Heart left ventricle (tissue), 16 donors: ENCODE measurements at regions not wholly inside any gene's neighbourhood (a gene's known extent, or its start where the extent isn't known, plus 50 kb on each side); places are given as distances from the start of the nearest gene placed in this dataset.

Experiments
- ATAC-seq, 4 donors: fragments of 200-7000 bp; cut with Tn5 transposase; one replicate each; pipeline ENCODE4 v1.9.1; 2020 to 2022; ENCODE audit warnings: moderate library complexity in 4 of 4, mild to moderate bottlenecking in 3 of 4, moderate number of reproducible peaks in 1 of 4
- DNase-seq, 5 donors: peaks; one replicate each; pipeline ENCODE4 v3.0.0-alpha.2; 2020
- H3K27ac ChIP-seq, 12 donors: fragments of 200-600 bp; sonication (generic) in 4 of 12; one replicate each; pipeline versions ENCODE4 v1.5.0 to v1.8.0; 2016 to 2022; ENCODE audit warnings: mild to moderate bottlenecking in 2 of 12
- H3K27me3 ChIP-seq, 9 donors: fragments of 200-600 bp; sonication (generic) in 2 of 9; one replicate each; pipeline versions ENCODE4 v1.5.1 to v1.8.0; 2016 to 2022; ENCODE audit warnings: mild to moderate bottlenecking in 3 of 9
- H3K36me3 ChIP-seq, 9 donors: fragments of 200-600 bp; sonication (generic) in 2 of 9; one replicate each; pipeline versions ENCODE4 v1.5.0 to v1.8.0; 2018 to 2022; ENCODE audit warnings: mild to moderate bottlenecking in 2 of 9
- H3K4me1 ChIP-seq, 12 donors: fragments of 200-600 bp; sonication (generic) in 4 of 12; one replicate each; pipeline versions ENCODE4 v1.5.0 to v1.8.0; 2016 to 2022; ENCODE audit warnings: mild to moderate bottlenecking in 3 of 12
- H3K4me3 ChIP-seq, 12 donors: fragments of 200-600 bp; sonication (generic) in 4 of 12; one replicate each; pipeline versions ENCODE4 v1.5.0 to v1.8.0; 2017 to 2022; ENCODE audit warnings: mild to moderate bottlenecking in 9 of 12, moderate library complexity in 4 of 12
- H3K9me3 ChIP-seq, 12 donors: fragments of 200-600 bp; sonication (generic) in 4 of 12; one replicate each; pipeline versions ENCODE4 v1.5.0 to v1.8.0; 2016 to 2022; ENCODE audit warnings: mild to moderate bottlenecking in 1 of 12
- CTCF ChIP-seq, 12 donors: fragments of 200-600 bp; sonication (generic) in 4 of 12; IDR thresholded peaks; one replicate each; pipeline versions ENCODE4 v1.5.0 to v1.8.0; 2018 to 2022; ENCODE audit warnings: antibody characterized with exemption in 12 of 12, mild to moderate bottlenecking in 5 of 12
- POLR2A ChIP-seq, 2 donors: fragments of 450-650 bp; IDR thresholded peaks; one replicate each; pipeline ENCODE4 v1.6.1; 2017; ENCODE audit warnings: antibody characterized with exemption in 2 of 2, mild to moderate bottlenecking in 2 of 2, moderate library complexity in 2 of 2
- WGBS, 4 donors: extraction: QIAGEN DNeasy Blood & Tissue Kit in 2 of 4; methylation state at CpG; one replicate each; pipeline versions ENCODE4 v1.1.5 to v1.1.7; 2013 to 2018; 5-methylcytosine and 5-hydroxymethylcytosine counted together
- intact Hi-C, 10 donors: fragments of 100-400 bp; cut with DNase I; formaldehyde crosslinking; loops; one replicate each; pipeline versions ENCODE4 v1.11.1 to v1.14.2; 2022
- donor health status: ischemic (EF 13 %, LVEDD 7.1; RV severe dilation, severe dysfunction).
- donor health status: healthy with polysubstance abuse.
- donor health status: DM: no; HTN: yes; CAD: no.
- donor health status: DM: no; HTN: no; CAD: no.
- donor health status: ischemic (EF 25% LVEDD 6.9; RV normal size, moderate dysfunction).
- donor health status: ischemic (EF 25% LVEDD 5.7; RV mildly dilated, moderate dysfunction).
- donor health status: healthy.
- donor health status: DM: yes; HTN: yes; CAD: no.
- donor health status: ischemic (EF 35%, LVEDD 5.7; RV mildly dilated, moderate dysfunction).
- donor health status: nonischemic (EF 11% LVEDD 7.7; RV severe dilation, severe dysfunction).
- donor health status: DM: yes; HTN: yes; CAD: no.
- donor health status: PGD.
- donor health status: ischemic (EF 29% LVEDD 5.4; RV normal size, mild dysfunction).
- donor health status: nonischemic (EF 23%, LVEDD 6.1; RV moderate dilation, normal function).

- ATAC-seq, result no peak
- no peak for DNase-seq
- Histone ChIP-seq H3K36me3 (no peaks in the 10 kb centered on the region), H3K4me3 (no peak overlapping the region), H3K27me3 (peaks cover 0 to 12% (median 0%) of the 10 kb centered on the region in 9 donors), H3K4me1 (peaks cover 0 to 13% (median 5%) of the 10 kb centered on the region in 12 donors), H3K9me3 (no peaks in the 10 kb centered on the region), H3K27ac (no peak overlapping the region)
- intact Hi-C loops, result loop anchor here in 2 of 10 donors (5.0 kb wide), 1 partner anchor 150 kb away; the partner anchor contains the start of genes CHPF (in 2 of the 2) and TMEM198 (in 2 of the 2)
- TF ChIP-seq CTCF (IDR thresholded peaks at IDR 0.05) (no peak), POLR2A (IDR thresholded peaks at IDR 0.05) (no peak)
- 77 to 79% (median 78%) methylated on average over 5 of the region's 5 CpGs for WGBS, 4 donors
These were observed 65.1 kb downstream of the SLC4A3 start for GRCh38 chr2:219692521-219692920.

DNA sequence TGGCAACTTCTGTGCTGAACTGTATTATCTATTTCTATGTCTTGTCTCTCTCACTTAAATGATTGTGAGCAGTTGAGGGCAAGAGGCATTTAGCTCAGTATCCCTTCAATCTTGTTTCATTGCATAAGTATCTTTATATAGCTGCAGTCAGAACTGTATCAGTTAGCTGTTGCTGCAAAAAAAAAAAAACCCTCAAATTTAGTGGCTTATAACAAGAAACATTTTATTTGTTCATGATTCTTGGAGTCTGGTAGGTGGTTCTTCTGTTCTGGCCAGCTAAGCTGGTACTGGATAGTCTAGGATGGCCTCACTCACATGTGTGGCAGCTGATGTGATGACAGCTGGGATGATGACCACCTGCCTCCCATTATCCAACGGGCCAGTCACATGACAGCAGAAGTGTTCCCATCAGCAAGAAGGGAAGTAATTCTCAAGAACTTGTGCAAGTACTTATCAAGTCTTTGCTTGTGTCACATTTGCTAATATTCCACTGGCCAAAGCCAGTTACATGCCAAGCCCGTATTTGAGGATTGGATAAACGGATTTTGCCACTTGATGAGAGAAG is 67.8 kb downstream of the SLC4A3 start:
- Histone ChIP-seq H3K36me3 (no peaks in the 10 kb centered on the region), H3K4me1 (peaks cover 0 to 9% (median 0%) of the 10 kb centered on the region in 12 donors), H3K27ac (no peak overlapping the region), H3K4me3 (no peak overlapping the region), H3K27me3 (peaks cover 0 to 6% (median 0%) of the 10 kb centered on the region in 9 donors), H3K9me3 (no peaks in the 10 kb centered on the region)
- intact Hi-C loops, result no loop called here
- no peak for ATAC-seq
- DNase-seq, result no peak
- no peak for TF ChIP-seq CTCF (IDR thresholded peaks at IDR 0.05)
- 35 to 47% (median 43%) methylated on average over 3 of the region's 3 CpGs for WGBS, 4 donors

DNA sequence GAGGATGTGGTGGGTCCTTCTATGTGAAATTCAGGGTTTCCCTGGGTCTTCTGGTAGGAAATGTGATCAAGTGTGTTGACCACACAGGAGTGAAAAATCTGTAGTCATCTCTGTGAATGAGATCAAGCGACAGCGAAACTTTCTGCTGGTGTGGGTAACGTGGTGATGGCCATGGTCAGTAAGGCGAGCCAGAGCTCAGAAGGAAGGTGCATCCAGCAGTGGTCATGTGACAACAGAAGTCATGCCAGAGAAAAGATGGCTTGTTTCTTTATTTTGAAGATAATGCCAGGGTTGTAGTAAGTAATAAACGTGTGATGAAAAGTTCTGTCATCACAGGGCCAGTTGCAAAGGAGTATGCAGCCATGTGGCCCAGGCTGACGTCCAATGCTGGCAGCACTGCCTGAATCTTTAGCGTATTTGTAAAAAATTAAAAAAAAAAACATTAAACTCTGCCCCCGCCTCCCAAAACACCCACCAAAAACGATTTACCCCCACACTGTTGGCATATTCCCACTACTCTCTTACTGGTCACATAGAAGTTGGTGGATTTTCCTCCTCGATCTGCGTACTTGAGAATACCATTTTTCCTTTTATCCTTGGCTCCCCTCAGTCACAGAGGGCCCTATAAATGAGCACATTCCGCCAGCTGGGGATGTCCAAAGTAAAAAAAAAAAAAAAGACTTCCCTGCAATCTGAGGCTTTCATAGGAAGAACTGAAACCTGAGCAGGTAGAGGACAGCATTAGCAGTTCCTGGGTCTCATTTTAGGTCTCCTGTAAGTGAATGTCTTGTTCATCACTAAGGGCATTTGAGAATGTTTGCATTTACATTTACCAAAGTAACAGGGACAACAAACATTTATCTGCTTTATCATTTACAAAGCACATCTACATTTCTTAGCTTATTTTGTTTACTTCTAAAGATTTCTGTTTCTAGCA is 70.6 kb downstream of the SLC4A3 start:
- H3K4me3 ChIP-seq, result no peak overlapping the region
- H3K27ac ChIP-seq, result peak overlapping the region in 1 of 12 donors; percentile 13
- TF ChIP-seq POLR2A (IDR thresholded peaks at IDR 0.05), result no peak
- TF ChIP-seq CTCF (IDR thresholded peaks at IDR 0.05), result no peak
- ATAC-seq (peak in 3 of 4 donors; percentile 49 to 57 (median 51)), DNase-seq (peak in 1 of 5 donors; percentile 50)
- H3K4me1 ChIP-seq, result peaks cover 0 to 19% (median 6%) of the 10 kb centered on the region in 12 donors
- no peaks in the 10 kb centered on the region for H3K9me3 ChIP-seq
- WGBS, 4 donors, result 49 to 57% (median 54%) methylated on average over 12 of the region's 12 CpGs
- H3K27me3 ChIP-seq, result peaks cover 0 to 6% (median 0%) of the 10 kb centered on the region in 9 donors
- intact Hi-C loops, result no loop called here
- no peaks in the 10 kb centered on the region for H3K36me3 ChIP-seq

GRCh38 chr2:219698748-219699439 is 71.5 kb downstream of the SLC4A3 start:
- no peak for ATAC-seq
- Histone ChIP-seq H3K27ac (no peak overlapping the region), H3K4me1 (peaks cover 0 to 27% (median 7%) of the 10 kb centered on the region in 12 donors), H3K9me3 (no peaks in the 10 kb centered on the region), H3K27me3 (peaks cover 0 to 6% (median 0%) of the 10 kb centered on the region in 9 donors), H3K36me3 (no peaks in the 10 kb centered on the region), H3K4me3 (no peak overlapping the region)
- 73 to 81% (median 78%) methylated on average over 15 of the region's 15 CpGs for WGBS, 4 donors
- TF ChIP-seq POLR2A (IDR thresholded peaks at IDR 0.05) (no peak), CTCF (IDR thresholded peaks at IDR 0.05) (no peak)
- DNase-seq, result no peak
- intact Hi-C loops, result no loop called here
